Neural cell (in vitro differentiated cells): ENCODE measurements at regions not wholly inside any gene's neighbourhood (a gene's known extent, or its start where the extent isn't known, plus 50 kb on each side); places are given as distances from the start of the nearest gene placed in this dataset.

Source experiments
- H2AFZ ChIP-seq: fragments of 200-600, 300-800 bp; sonication (generic), shearing (Covaris generic); 2 replicates; pipeline ENCODE4 v1.6.0; 2014; ENCODE audit warnings: low read depth, mild to moderate bottlenecking, antibody characterized with exemption, low read length, moderate library complexity
- H3F3A ChIP-seq: fragments of 200-600 bp; shearing (Covaris generic); 2 replicates; pipeline ENCODE4 v1.6.1; 2016; ENCODE audit warnings: mild to moderate bottlenecking, moderate library complexity, mixed read lengths, antibody characterized with exemption, low read length; ENCODE audit not compliant: insufficient read depth, poor library complexity, severe bottlenecking
- H3K27ac ChIP-seq: fragments of 200-600, 300-800 bp; sonication (generic), shearing (Covaris generic); 2 replicates; pipeline ENCODE4 v1.5.1; 2014; ENCODE audit warnings: mild to moderate bottlenecking, low read length, moderate library complexity
- H3K27me3 ChIP-seq: fragments of 300-800, 200-600 bp; sonication (generic), shearing (Covaris generic); 2 replicates; pipeline ENCODE4 v1.6.0; 2014; ENCODE audit warnings: mild to moderate bottlenecking, low read depth, low read length, moderate library complexity; ENCODE audit not compliant: insufficient read depth
- H3K36me3 ChIP-seq: fragments of 300-800, 200-600 bp; sonication (generic), shearing (Covaris generic); 2 replicates; pipeline ENCODE4 v1.5.1; 2014; ENCODE audit warnings: mild to moderate bottlenecking, antibody characterized with exemption, low read length, moderate library complexity; ENCODE audit not compliant: insufficient read depth
- H3K4me2 ChIP-seq: fragments of 300-800, 200-600 bp; sonication (generic), shearing (Covaris generic); 2 replicates; pipeline ENCODE4 v1.6.0; 2014; ENCODE audit warnings: mild to moderate bottlenecking, low read length
- H3K4me3 ChIP-seq: fragments of 300-800, 200-600 bp; sonication (generic), shearing (Covaris generic); 2 replicates; pipeline ENCODE4 v1.5.1; 2014; ENCODE audit warnings: mild to moderate bottlenecking, low read length, moderate library complexity
- H3K79me2 ChIP-seq: fragments of 200-600 bp; shearing (Covaris generic); replicated peaks from 2 replicates; pipeline ENCODE4 v1.6.0; 2014; ENCODE audit warnings: mild to moderate bottlenecking, low read length, moderate library complexity; ENCODE audit not compliant: insufficient read depth
- H3K9ac ChIP-seq: fragments of 300-800, 200-600 bp; sonication (generic), shearing (Covaris generic); 2 replicates; pipeline ENCODE4 v1.6.1; 2016; ENCODE audit warnings: mild to moderate bottlenecking, low read length, mixed read lengths
- H3K9me2 ChIP-seq: fragments of 200-600 bp; shearing (Covaris generic); 2 replicates; pipeline ENCODE4 v1.6.1; 2016; ENCODE audit warnings: mild to moderate bottlenecking, low read length, mixed read lengths; ENCODE audit not compliant: insufficient read depth
- H3K9me3 ChIP-seq: fragments of 200-600, 300-800 bp; sonication (generic), shearing (Covaris generic); 2 replicates; pipeline ENCODE4 v1.6.1; 2016; ENCODE audit warnings: mild to moderate bottlenecking, mixed run types, low read length, moderate library complexity, mixed read lengths
- H4K20me1 ChIP-seq: fragments of 200-600 bp; shearing (Covaris generic); 2 replicates; pipeline ENCODE4 v1.6.1; 2016; ENCODE audit warnings: mild to moderate bottlenecking, mixed run types; ENCODE audit not compliant: insufficient read depth
- EP300 ChIP-seq: fragments of 450-650 bp; conservative IDR thresholded peaks from 2 replicates; pipeline ENCODE4 v1.6.1; 2014; ENCODE audit warnings: antibody characterized with exemption, mild to moderate bottlenecking, moderate library complexity; ENCODE audit not compliant: poor library complexity, severe bottlenecking
- EZH2 ChIP-seq: fragments of 200-600, 300-800 bp; shearing (Covaris generic), sonication (generic); IDR thresholded peaks from 2 replicates; pipeline ENCODE4 v1.6.1; 2014; ENCODE audit warnings: antibody characterized with exemption, low read length, borderline replicate concordance, mild to moderate bottlenecking; ENCODE audit not compliant: insufficient read depth, poor library complexity, severe bottlenecking
- MXI1 ChIP-seq: fragments of 450-650 bp; conservative IDR thresholded peaks from 2 replicates; pipeline ENCODE4 v1.6.1; 2014; ENCODE audit warnings: antibody characterized with exemption, mild to moderate bottlenecking; ENCODE audit not compliant: poor library complexity, severe bottlenecking
- POLR2AphosphoS5 ChIP-seq: IDR thresholded peaks from 2 replicates; pipeline ENCODE4 v1.6.1; 2012
- RAD21 ChIP-seq: fragments of 450-650 bp; conservative IDR thresholded peaks from 2 replicates; pipeline ENCODE4 v1.6.1; 2014; ENCODE audit warnings: antibody characterized with exemption, mild to moderate bottlenecking, moderate library complexity
- SMC3 ChIP-seq: fragments of 450-650 bp; conservative IDR thresholded peaks from 2 replicates; pipeline ENCODE4 v1.6.1; 2014; ENCODE audit warnings: antibody characterized with exemption, mild to moderate bottlenecking, moderate library complexity; ENCODE audit not compliant: poor library complexity
- TAF1 ChIP-seq: IDR thresholded peaks from 2 replicates; pipeline ENCODE4 v1.6.1; 2012; ENCODE audit warnings: low read depth
- TF ChIP-seq, protein P1 (sequence below): fragments of 450-650 bp; IDR thresholded peaks from 2 replicates; pipeline ENCODE4 v1.5.1; 2014; ENCODE audit warnings: antibody characterized with exemption, mild to moderate bottlenecking, moderate library complexity; ENCODE audit not compliant: poor library complexity, severe bottlenecking
- TF ChIP-seq, protein P2 (sequence below): IDR thresholded peaks from 2 replicates; pipeline ENCODE4 v1.6.1; 2012; ENCODE audit warnings: borderline replicate concordance

DNA sequence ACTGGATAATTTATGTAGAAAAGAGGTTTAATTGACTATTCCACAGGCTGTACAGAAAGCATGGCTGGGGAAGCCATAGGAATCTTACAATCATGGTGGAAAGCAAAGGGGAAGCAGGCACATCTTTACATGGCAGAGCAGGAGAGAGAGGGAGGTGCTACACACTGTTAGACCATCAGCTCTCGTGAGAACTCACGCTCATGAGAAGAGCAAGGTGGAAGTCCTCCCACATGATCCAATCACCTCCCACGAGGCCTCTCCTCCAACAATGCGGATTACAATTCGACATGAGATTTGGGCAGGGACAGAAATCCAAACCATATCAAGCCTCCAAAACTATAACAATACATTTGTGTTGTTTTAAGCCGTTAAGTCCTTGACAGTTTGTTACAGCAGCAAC, 257.1 kb upstream of the KCNG1 start:
- H3K4me3 ChIP-seq, result no peak overlapping the region
- H4K20me1 ChIP-seq, result no peaks in the 10 kb centered on the region
- no peak overlapping the region for H3K27ac ChIP-seq
- H3F3A ChIP-seq, result no peaks in the 10 kb centered on the region
- no peak overlapping the region for H3K4me2 ChIP-seq
- no peak overlapping the region for H2AFZ ChIP-seq
- H3K9ac ChIP-seq, result no peak overlapping the region
- H3K9me2 ChIP-seq, result no peaks in the 10 kb centered on the region
- no peaks in the 10 kb centered on the region for H3K79me2 ChIP-seq
- no peaks in the 10 kb centered on the region for H3K27me3 ChIP-seq
- H3K9me3 ChIP-seq, result no peaks in the 10 kb centered on the region
- TF ChIP-seq, protein P1, sequence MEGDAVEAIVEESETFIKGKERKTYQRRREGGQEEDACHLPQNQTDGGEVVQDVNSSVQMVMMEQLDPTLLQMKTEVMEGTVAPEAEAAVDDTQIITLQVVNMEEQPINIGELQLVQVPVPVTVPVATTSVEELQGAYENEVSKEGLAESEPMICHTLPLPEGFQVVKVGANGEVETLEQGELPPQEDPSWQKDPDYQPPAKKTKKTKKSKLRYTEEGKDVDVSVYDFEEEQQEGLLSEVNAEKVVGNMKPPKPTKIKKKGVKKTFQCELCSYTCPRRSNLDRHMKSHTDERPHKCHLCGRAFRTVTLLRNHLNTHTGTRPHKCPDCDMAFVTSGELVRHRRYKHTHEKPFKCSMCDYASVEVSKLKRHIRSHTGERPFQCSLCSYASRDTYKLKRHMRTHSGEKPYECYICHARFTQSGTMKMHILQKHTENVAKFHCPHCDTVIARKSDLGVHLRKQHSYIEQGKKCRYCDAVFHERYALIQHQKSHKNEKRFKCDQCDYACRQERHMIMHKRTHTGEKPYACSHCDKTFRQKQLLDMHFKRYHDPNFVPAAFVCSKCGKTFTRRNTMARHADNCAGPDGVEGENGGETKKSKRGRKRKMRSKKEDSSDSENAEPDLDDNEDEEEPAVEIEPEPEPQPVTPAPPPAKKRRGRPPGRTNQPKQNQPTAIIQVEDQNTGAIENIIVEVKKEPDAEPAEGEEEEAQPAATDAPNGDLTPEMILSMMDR, result no peak
- TF ChIP-seq MXI1 (no peak), EZH2 (no peak), EP300 (no peak), TAF1 (no peak), POLR2AphosphoS5 (no peak), SMC3 (no peak), RAD21 (no peak)
- TF ChIP-seq, protein P2, sequence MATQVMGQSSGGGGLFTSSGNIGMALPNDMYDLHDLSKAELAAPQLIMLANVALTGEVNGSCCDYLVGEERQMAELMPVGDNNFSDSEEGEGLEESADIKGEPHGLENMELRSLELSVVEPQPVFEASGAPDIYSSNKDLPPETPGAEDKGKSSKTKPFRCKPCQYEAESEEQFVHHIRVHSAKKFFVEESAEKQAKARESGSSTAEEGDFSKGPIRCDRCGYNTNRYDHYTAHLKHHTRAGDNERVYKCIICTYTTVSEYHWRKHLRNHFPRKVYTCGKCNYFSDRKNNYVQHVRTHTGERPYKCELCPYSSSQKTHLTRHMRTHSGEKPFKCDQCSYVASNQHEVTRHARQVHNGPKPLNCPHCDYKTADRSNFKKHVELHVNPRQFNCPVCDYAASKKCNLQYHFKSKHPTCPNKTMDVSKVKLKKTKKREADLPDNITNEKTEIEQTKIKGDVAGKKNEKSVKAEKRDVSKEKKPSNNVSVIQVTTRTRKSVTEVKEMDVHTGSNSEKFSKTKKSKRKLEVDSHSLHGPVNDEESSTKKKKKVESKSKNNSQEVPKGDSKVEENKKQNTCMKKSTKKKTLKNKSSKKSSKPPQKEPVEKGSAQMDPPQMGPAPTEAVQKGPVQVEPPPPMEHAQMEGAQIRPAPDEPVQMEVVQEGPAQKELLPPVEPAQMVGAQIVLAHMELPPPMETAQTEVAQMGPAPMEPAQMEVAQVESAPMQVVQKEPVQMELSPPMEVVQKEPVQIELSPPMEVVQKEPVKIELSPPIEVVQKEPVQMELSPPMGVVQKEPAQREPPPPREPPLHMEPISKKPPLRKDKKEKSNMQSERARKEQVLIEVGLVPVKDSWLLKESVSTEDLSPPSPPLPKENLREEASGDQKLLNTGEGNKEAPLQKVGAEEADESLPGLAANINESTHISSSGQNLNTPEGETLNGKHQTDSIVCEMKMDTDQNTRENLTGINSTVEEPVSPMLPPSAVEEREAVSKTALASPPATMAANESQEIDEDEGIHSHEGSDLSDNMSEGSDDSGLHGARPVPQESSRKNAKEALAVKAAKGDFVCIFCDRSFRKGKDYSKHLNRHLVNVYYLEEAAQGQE, result no peak
- no peaks in the 10 kb centered on the region for H3K36me3 ChIP-seq

DNA sequence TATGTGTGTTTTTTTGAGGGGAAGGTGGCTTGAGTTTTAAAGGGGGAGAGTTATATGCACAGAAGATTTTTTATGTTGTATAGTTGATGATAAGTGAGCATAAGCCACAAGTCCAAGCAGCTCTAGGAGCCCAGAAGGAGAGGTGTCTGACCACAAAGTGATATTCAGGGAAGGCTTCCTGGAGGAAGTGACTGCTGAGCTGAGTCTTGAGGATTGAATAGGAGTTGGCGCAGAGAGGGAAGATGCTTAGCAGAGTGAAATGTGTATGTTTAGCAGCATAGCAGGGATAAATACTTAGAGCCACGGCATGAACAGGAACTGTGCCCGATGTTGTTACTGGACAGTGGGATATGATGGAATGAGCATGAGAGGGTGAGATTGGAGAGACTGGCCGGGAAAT, 255.1 kb upstream of the KCNG1 start:
- H3K27me3 ChIP-seq, result no peaks in the 10 kb centered on the region
- H3K79me2 ChIP-seq, result no peaks in the 10 kb centered on the region
- H3K36me3 ChIP-seq, result no peaks in the 10 kb centered on the region
- H3K9me3 ChIP-seq, result no peaks in the 10 kb centered on the region
- H3K9me2 ChIP-seq, result no peaks in the 10 kb centered on the region
- no peak overlapping the region for H3K9ac ChIP-seq
- TF ChIP-seq POLR2AphosphoS5 (no peak), EZH2 (no peak), RAD21 (no peak), TAF1 (no peak), EP300 (no peak), MXI1 (no peak)
- TF ChIP-seq, protein P2, result no peak
- TF ChIP-seq, protein P1, result no peak
- H2AFZ ChIP-seq, result no peak overlapping the region
- H4K20me1 ChIP-seq, result no peaks in the 10 kb centered on the region
- no peak overlapping the region for H3K4me2 ChIP-seq
- no peaks in the 10 kb centered on the region for H3F3A ChIP-seq
- no peak overlapping the region for H3K4me3 ChIP-seq
- no peak overlapping the region for H3K27ac ChIP-seq
